Naive thymus-derived CD8-positive, alpha-beta T cell (primary cell): ENCODE measurements at regions not wholly inside any gene's neighbourhood (a gene's known extent, or its start where the extent isn't known, plus 50 kb on each side); places are given as distances from the start of the nearest gene placed in this dataset.

ENCODE experiments used
- ATAC-seq, 2 donors: fragments of 150-1000 bp; cut with Tn5 transposase in 1 of 2; sonication (Bioruptor Pico), chemical (Tn5 transposase) in 1 of 2; 1 replicate in 1 of 2; 2 replicates in 1 of 2; pipeline ENCODE4 v1.10.0; 2021; ENCODE audit warnings: mild to moderate bottlenecking in 2 of 2, moderate library complexity in 2 of 2
- POLR2A ChIA-PET: fragments of 350-600 bp; sonication (Branson Sonifier 250); formaldehyde crosslinking; loops from one replicate; lab custom pipeline; 2021; ENCODE audit warnings: antibody characterized with exemption; lab: Charles Lee
- DNase-seq, 10 donors: peaks; one replicate each; pipeline versions ENCODE4 v3.0.0 to v3.0.0-alpha.2; 2020 to 2022
- H3K27ac Mint-ChIP-seq, 10 donors: one replicate each; pipeline ENCODE4 v1.8.0; 2020 to 2022; ENCODE audit warnings: mild to moderate bottlenecking in 10 of 10, mixed read lengths in 10 of 10, moderate library complexity in 4 of 10, inconsistent platforms in 1 of 10
- H3K27me3 Mint-ChIP-seq, 5 donors: one replicate each; pipeline ENCODE4 v1.8.0; 2021 to 2022; ENCODE audit warnings: mixed read lengths in 5 of 5
- H3K36me3 Mint-ChIP-seq, 3 donors: one replicate each; pipeline ENCODE4 v1.8.0; 2020 to 2022; ENCODE audit warnings: mixed read lengths in 3 of 3, mild to moderate bottlenecking in 2 of 3, inconsistent platforms in 1 of 3
- H3K4me1 Mint-ChIP-seq, 4 donors: one replicate each; pipeline ENCODE4 v1.8.0; 2021 to 2022; ENCODE audit warnings: mixed read lengths in 4 of 4
- H3K4me3 Mint-ChIP-seq, 10 donors: one replicate each; pipeline ENCODE4 v1.8.0; 2020 to 2022; ENCODE audit warnings: mild to moderate bottlenecking in 10 of 10, mixed read lengths in 10 of 10, moderate library complexity in 6 of 10, inconsistent platforms in 1 of 10
- H3K9me3 Mint-ChIP-seq, 9 donors: one replicate each; pipeline ENCODE4 v1.8.0; 2020 to 2022; ENCODE audit warnings: mixed read lengths in 9 of 9, mild to moderate bottlenecking in 3 of 9, inconsistent platforms in 1 of 9, moderate library complexity in 1 of 9

DNA sequence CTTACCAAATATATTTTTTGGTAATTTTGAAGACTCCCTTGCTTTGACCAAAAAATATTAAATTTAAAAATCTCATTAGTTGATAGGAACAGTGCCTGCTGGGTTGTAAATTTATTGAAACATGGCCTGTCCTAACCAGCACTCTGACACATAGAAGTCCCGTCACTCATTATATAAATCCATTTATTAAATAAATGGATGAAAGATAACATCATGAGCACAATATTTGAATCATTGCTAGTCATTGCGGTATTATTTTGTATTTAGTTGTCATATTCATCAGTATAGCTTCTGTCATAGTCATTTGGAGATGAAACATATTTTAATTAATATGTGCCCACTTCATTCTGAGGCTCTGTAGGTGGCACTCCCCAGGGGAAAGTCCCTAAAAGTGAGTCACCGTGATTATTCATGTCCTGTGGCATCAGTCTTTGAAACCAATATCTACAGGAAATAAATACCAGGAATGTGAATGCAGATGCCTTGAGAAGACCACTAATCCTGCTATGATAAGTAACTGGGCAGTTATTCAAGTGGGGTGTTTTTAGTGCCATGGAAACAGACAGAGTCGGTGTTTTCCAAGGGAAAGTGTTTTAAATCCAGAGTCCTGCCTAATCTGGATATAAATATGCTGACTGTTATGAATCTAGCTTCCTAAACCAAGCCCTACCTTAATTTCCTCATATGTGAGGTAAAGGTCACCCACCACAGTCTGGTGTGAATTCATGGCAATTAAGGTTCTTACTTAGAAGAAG, 302.0 kb downstream of the DUSP10 start:
- Mint-ChIP-seq H3K4me1 (peaks cover 0 to 27% (median 4%) of the 10 kb centered on the region in 4 donors), H3K36me3 (no peaks in the 10 kb centered on the region), H3K9me3 (no peaks in the 10 kb centered on the region), H3K4me3 (peak overlapping the region in 2 of 10 donors; percentile 27 to 43), H3K27me3 (peaks cover 0 to 12% (median 4%) of the 10 kb centered on the region in 5 donors), H3K27ac (peak overlapping the region in 2 of 10 donors; percentile 84 to 93)
- DNase-seq (no peak), ATAC-seq (peak; percentile 65 to 76)
- POLR2A ChIA-PET = no interaction called here

GRCh38 chr1:221440658-221441057, 301.2 kb downstream of the DUSP10 start:
- H3K27ac Mint-ChIP-seq = peak overlapping the region in 2 of 10 donors; percentile 61 to 84
- no peaks in the 10 kb centered on the region for H3K36me3 Mint-ChIP-seq
- no peak for ATAC-seq
- H3K4me3 Mint-ChIP-seq = no peak overlapping the region
- DNase-seq = no peak
- H3K4me1 Mint-ChIP-seq = peaks cover 0 to 20% (median 3%) of the 10 kb centered on the region in 4 donors
- peaks cover 0 to 12% (median 4%) of the 10 kb centered on the region in 5 donors for H3K27me3 Mint-ChIP-seq
- no peaks in the 10 kb centered on the region for H3K9me3 Mint-ChIP-seq
- POLR2A ChIA-PET = no interaction called here

- POLR2A ChIA-PET = no interaction called here
- peaks cover 0 to 12% (median 6%) of the 10 kb centered on the region in 5 donors for H3K27me3 Mint-ChIP-seq
- DNase-seq (no peak), ATAC-seq (no peak)
- H3K4me3 Mint-ChIP-seq = no peak overlapping the region
- no peaks in the 10 kb centered on the region for H3K9me3 Mint-ChIP-seq
- H3K36me3 Mint-ChIP-seq = no peaks in the 10 kb centered on the region
- no peak overlapping the region for H3K27ac Mint-ChIP-seq
- peaks cover 0 to 20% (median 3%) of the 10 kb centered on the region in 4 donors for H3K4me1 Mint-ChIP-seq
These were observed 299.8 kb downstream of the DUSP10 start for GRCh38 chr1:221442056-221442455.

DNA sequence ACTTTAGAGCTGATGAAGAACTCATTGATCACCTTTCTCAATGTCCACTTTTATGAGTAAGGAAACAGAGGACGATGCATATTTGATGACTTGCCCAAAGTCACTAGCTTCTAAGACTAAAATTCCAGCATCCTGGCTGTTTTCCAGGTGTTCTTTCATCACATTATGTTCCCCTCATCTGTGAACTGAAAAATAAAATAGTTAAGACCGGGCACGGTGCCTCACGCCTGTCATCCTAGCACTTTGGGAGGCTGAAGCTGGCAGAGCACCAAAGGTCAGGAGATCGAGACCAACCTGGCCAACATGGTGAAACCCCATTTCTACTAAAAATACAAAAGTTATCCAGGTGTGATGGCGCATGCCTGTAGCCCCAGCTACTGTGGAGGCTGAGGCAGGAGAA, 297.5 kb downstream of the DUSP10 start:
- H3K27ac Mint-ChIP-seq = no peak overlapping the region
- no peaks in the 10 kb centered on the region for H3K9me3 Mint-ChIP-seq
- peaks cover 0 to 15% (median 1%) of the 10 kb centered on the region in 4 donors for H3K4me1 Mint-ChIP-seq
- no peak overlapping the region for H3K4me3 Mint-ChIP-seq
- no peak for ATAC-seq
- DNase-seq = no peak
- H3K36me3 Mint-ChIP-seq = no peaks in the 10 kb centered on the region
- POLR2A ChIA-PET = no interaction called here
- H3K27me3 Mint-ChIP-seq = peaks cover 0 to 12% (median 7%) of the 10 kb centered on the region in 5 donors

- no peak for ATAC-seq
- Mint-ChIP-seq H3K9me3 (peaks cover 0 to 3% (median 0%) of the 10 kb centered on the region in 9 donors), H3K27ac (no peak overlapping the region), H3K4me3 (no peak overlapping the region), H3K4me1 (no peaks in the 10 kb centered on the region), H3K27me3 (peaks cover 13 to 15% (median 14%) of the 10 kb centered on the region in 5 donors), H3K36me3 (no peaks in the 10 kb centered on the region)
- no peak for DNase-seq
- POLR2A ChIA-PET = no interaction called here
These were observed 293.2 kb downstream of the DUSP10 start for GRCh38 chr1:221448585-221449175.

GRCh38 chr1:221449194-221449593, 292.7 kb downstream of the DUSP10 start:
- Mint-ChIP-seq H3K27me3 (peaks cover 9 to 15% (median 12%) of the 10 kb centered on the region in 5 donors), H3K36me3 (no peaks in the 10 kb centered on the region), H3K4me1 (no peaks in the 10 kb centered on the region), H3K9me3 (peaks cover 0 to 3% (median 0%) of the 10 kb centered on the region in 9 donors), H3K4me3 (no peak overlapping the region), H3K27ac (no peak overlapping the region)
- DNase-seq (no peak), ATAC-seq (no peak)
- POLR2A ChIA-PET = no interaction called here

DNA sequence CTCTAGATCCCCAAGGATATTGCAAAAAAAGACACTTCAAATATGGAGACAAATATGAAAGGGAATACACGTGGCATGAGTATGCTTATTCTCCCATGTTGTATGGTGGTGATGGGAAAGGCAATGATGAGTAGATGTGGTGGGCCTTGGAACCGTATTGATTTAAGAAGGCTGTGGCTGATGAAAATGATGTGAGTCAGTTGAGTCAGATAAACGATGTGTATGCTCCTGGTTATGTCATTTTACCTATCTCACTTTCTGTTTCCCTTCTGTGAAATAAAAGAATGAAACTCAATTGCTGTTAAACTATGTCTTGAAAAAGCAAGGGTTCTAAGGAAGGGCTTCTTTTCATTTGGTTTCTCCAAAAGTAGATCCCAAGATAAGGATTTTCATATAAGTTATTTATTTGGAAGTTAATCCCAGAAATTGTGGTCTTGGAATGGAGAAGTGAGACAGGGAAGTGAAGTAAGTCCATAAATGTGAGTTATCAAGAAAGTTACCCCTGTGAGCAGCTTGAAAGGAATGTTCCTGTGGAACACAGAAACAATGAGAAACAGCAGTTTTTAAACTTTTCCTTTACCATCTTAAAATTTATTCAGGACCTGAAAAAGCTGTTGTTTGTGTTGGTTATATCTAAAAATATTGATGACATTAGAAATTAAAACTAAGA, 292.0 kb downstream of the DUSP10 start:
- Mint-ChIP-seq H3K27me3 (peaks cover 8 to 15% (median 11%) of the 10 kb centered on the region in 5 donors), H3K4me1 (no peaks in the 10 kb centered on the region), H3K36me3 (no peaks in the 10 kb centered on the region), H3K4me3 (no peak overlapping the region), H3K27ac (no peak overlapping the region), H3K9me3 (peaks cover 0 to 3% (median 0%) of the 10 kb centered on the region in 9 donors)
- DNase-seq = no peak
- POLR2A ChIA-PET = no interaction called here
- ATAC-seq = no peak

DNA sequence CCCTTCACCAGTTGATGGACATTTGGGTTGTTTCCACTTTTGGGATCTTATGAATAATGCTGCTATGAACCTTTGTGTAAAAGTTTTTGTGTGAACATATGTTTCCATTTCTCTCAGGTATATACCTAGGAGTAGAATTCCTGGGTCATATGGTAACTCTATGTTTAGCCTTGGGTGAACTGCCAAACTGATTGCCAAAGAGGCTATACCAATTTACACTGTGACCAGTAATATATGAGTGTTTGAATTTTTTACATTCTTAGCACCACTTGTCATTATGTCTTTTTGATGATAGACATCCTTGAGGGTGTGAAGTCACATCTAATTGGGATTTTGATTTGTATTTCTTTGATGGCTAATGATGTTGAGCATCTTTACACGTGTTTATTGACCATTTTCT, 290.1 kb downstream of the DUSP10 start:
- DNase-seq (no peak), ATAC-seq (no peak)
- POLR2A ChIA-PET = no interaction called here
- Mint-ChIP-seq H3K27me3 (peaks cover 8 to 15% (median 10%) of the 10 kb centered on the region in 5 donors), H3K27ac (no peak overlapping the region), H3K4me3 (no peak overlapping the region), H3K9me3 (peaks cover 0 to 3% (median 0%) of the 10 kb centered on the region in 9 donors), H3K4me1 (no peaks in the 10 kb centered on the region), H3K36me3 (no peaks in the 10 kb centered on the region)

DNA sequence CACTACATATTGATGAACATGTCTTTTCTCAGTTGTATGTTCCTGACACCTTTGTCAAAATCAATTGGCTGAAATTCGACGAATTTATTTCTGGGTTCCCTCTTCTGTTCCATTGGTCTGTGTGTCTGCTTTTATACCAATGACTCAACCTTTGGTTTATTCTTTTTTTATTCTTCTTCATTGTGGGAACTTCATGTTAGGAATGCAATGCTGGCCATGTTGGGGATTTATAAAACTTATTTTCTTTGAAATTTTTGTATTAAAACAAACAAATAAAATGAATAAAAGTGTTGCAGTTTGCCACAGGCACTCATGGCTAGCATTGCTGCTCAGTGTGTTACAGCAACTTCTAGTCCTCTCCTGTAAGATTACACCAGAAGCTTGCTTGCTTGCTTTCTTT, 287.8 kb downstream of the DUSP10 start:
- POLR2A ChIA-PET = no interaction called here
- H3K4me1 Mint-ChIP-seq = no peaks in the 10 kb centered on the region
- H3K9me3 Mint-ChIP-seq = peaks cover 0 to 3% (median 0%) of the 10 kb centered on the region in 9 donors
- peaks cover 11 to 19% (median 13%) of the 10 kb centered on the region in 5 donors for H3K27me3 Mint-ChIP-seq
- no peak overlapping the region for H3K27ac Mint-ChIP-seq
- H3K36me3 Mint-ChIP-seq = no peaks in the 10 kb centered on the region
- DNase-seq (no peak), ATAC-seq (no peak)
- H3K4me3 Mint-ChIP-seq = no peak overlapping the region

- Mint-ChIP-seq H3K27me3 (peaks cover 13 to 20% (median 15%) of the 10 kb centered on the region in 5 donors), H3K27ac (no peak overlapping the region), H3K36me3 (no peaks in the 10 kb centered on the region), H3K9me3 (peaks cover 0 to 3% (median 0%) of the 10 kb centered on the region in 9 donors), H3K4me1 (no peaks in the 10 kb centered on the region), H3K4me3 (no peak overlapping the region)
- no peak for ATAC-seq
- POLR2A ChIA-PET = interaction anchor here (0.6 kb wide), 1 partner anchor 44 kb away, joined by 4 read pairs; no protein-coding TSS in a partner anchor
- no peak for DNase-seq
These were observed 285.0 kb downstream of the DUSP10 start for GRCh38 chr1:221456918-221457317.

DNA sequence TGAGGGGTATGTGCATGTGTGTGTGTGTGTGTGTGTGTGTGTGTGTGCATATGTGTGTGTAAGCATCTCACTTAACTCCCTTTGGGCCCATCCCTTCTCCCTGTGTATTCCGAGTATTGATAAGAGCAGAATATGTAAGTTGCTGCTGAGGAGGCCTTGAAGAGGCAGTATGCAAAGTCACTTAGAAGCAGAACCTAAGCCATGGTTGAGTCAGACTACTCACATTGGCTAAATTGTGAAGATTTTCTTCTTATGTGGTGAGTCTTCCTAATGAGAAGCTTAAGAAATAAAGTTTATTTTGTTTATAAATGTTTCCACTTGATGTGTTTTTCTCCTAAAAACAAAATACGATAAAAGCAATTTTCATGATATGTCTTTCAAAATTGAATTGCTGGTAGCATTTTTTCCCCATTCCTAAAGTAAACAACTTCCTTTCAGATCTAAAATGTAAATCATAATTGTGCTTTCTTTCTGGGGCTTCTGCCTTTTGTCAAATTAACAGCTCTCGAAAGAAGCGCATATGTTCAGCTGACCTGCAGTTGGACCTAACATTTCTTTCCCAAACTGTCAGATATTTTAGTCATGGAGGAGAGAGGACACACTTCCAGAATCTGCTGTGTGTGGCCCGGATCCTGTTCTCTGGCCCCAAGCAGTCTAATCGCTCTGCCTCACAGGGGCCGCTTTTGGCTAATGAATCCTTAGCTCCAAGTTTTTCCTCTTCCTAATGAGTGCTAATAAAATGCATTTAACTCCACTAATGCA, 284.0 kb downstream of the DUSP10 start:
- H3K9me3 Mint-ChIP-seq = no peaks in the 10 kb centered on the region
- no peak for ATAC-seq
- H3K4me3 Mint-ChIP-seq = no peak overlapping the region
- H3K4me1 Mint-ChIP-seq = no peaks in the 10 kb centered on the region
- no peak for DNase-seq
- H3K27me3 Mint-ChIP-seq = peaks cover 6 to 14% (median 9%) of the 10 kb centered on the region in 5 donors
- H3K36me3 Mint-ChIP-seq = no peaks in the 10 kb centered on the region
- no peak overlapping the region for H3K27ac Mint-ChIP-seq
- POLR2A ChIA-PET = no interaction called here

GRCh38 chr1:221458447-221459156, 283.3 kb downstream of the DUSP10 start:
- Mint-ChIP-seq H3K4me3 (no peak overlapping the region), H3K27ac (no peak overlapping the region), H3K36me3 (no peaks in the 10 kb centered on the region), H3K27me3 (peaks cover 0 to 10% (median 6%) of the 10 kb centered on the region in 5 donors), H3K4me1 (no peaks in the 10 kb centered on the region), H3K9me3 (no peaks in the 10 kb centered on the region)
- POLR2A ChIA-PET = interaction anchor here (0.5 kb wide), 1 partner anchor 28 kb away, joined by 3 read pairs; no protein-coding TSS in a partner anchor
- DNase-seq (no peak), ATAC-seq (no peak)
